ENCODE measurements at regions not wholly inside any gene's neighbourhood (a gene's known extent, or its start where the extent isn't known, plus 50 kb on each side); places are given as distances from the start of the nearest gene placed in this dataset.

- no peak for TF ChIP-seq PBX3 (IDR thresholded peaks at IDR 0.05)
- no peak for TF ChIP-seq TFCP2L1 (CRISPR knock-in tag; IDR thresholded peaks at IDR 0.05)
- no peak for TF ChIP-seq EP300 (IDR thresholded peaks at IDR 0.05)
- TF ChIP-seq TP53 (CRISPR knock-in tag; IDR thresholded peaks at IDR 0.05) = no peak
These were observed 73.9 kb upstream of the WSCD2 start (continued) for GRCh38 chr12:108055141-108055540.

GRCh38 chr12:108060067-108060466, 69.0 kb upstream of the WSCD2 start:
- ATAC-seq (no peak), FAIRE-seq (no peak)
- CTCF ChIA-PET = no interaction called here

GRCh38 chr12:108060903-108061302, 68.2 kb upstream of the WSCD2 start:
- ChIA-PET POLR2A (no interaction called here), CTCF (no interaction called here)
- H3K4me3 ChIP-seq = no peak overlapping the region
- H3K4me2 ChIP-seq = no peak overlapping the region
- no peak for DNase-seq (ENCODE audit: low read depth in 1 of 2, low spot score in 1 of 2)
- FAIRE-seq = no peak
- no peak overlapping the region for H3K27ac ChIP-seq
- WGBS (ENCODE audit: missing lambda C conversion rate) = 8% methylated on average over 1 of the region's 1 CpG
- ATAC-seq = no peak
- H3K4me1 ChIP-seq = no peaks in the 10 kb centered on the region
- H3K9me3 ChIP-seq = no peaks in the 10 kb centered on the region
- TF ChIP-seq HOXB13 (CRISPR knock-in tag; IDR thresholded peaks at IDR 0.05; ENCODE audit: low read depth) (no peak), ZSCAN20 (CRISPR knock-in tag; IDR thresholded peaks at IDR 0.05) (no peak), MYC (IDR thresholded peaks at IDR 0.05; ENCODE audit: borderline replicate concordance, low read length) (no peak), HEYL (CRISPR knock-in tag; IDR thresholded peaks at IDR 0.05) (no peak), NR3C1 (IDR thresholded peaks at IDR 0.05) (no peak), ZFP36 (IDR thresholded peaks at IDR 0.05; ENCODE audit: borderline replicate concordance, partially characterized antibody) (no peak)

More at GRCh38 chr12:108060067-108060466, 69.0 kb upstream of the WSCD2 start:
- H3K27ac ChIP-seq = no peak overlapping the region
- no peak overlapping the region for H3K4me3 ChIP-seq
- 4% methylated on average over 3 of the region's 3 CpGs for WGBS (ENCODE audit: missing lambda C conversion rate)
- POLR2A ChIA-PET = no interaction called here
- TF ChIP-seq MYC (IDR thresholded peaks at IDR 0.05; ENCODE audit: borderline replicate concordance, low read length) = no peak
- TF ChIP-seq CHD2 (IDR thresholded peaks at IDR 0.05; ENCODE audit: low read length, partially characterized antibody) = no peak
- TF ChIP-seq ZFP36 (IDR thresholded peaks at IDR 0.05; ENCODE audit: borderline replicate concordance, partially characterized antibody) = no peak
- no peak for TF ChIP-seq RAD21 (conservative IDR thresholded peaks at IDR 0.05 in 1 of 2, IDR thresholded peaks at IDR 0.05 in 1 of 2)
- TF ChIP-seq ZNF302 (CRISPR knock-in tag; IDR thresholded peaks at IDR 0.05) = no peak
- no peak for TF ChIP-seq REST (IDR thresholded peaks at IDR 0.05)
- TF ChIP-seq KDM5A (IDR thresholded peaks at IDR 0.05) = no peak
- TF ChIP-seq BHLHE40 (IDR thresholded peaks at IDR 0.05; ENCODE audit: low read depth, low read length) = no peak
- no peak for TF ChIP-seq NFE2L2 (conservative IDR thresholded peaks at IDR 0.05; ENCODE audit: low read length)
- H3K4me1 ChIP-seq = no peaks in the 10 kb centered on the region
- H3K9me3 ChIP-seq = no peaks in the 10 kb centered on the region
- DNase-seq (ENCODE audit: low read depth in 1 of 2, low spot score in 1 of 2) = no peak
- H3K4me2 ChIP-seq = no peak overlapping the region

GRCh38 chr12:108063192-108063591, 65.9 kb upstream of the WSCD2 start:
- WGBS (ENCODE audit: missing lambda C conversion rate) = under 1% methylated on average over 3 of the region's 3 CpGs
- DNase-seq (ENCODE audit: low read depth in 1 of 2, low spot score in 1 of 2) = peak in 1 of 2 experiments; percentile 6
- Histone ChIP-seq H3K4me1 (no peaks in the 10 kb centered on the region), H3K27ac (no peak overlapping the region), H3K9me3 (no peaks in the 10 kb centered on the region), H3K4me3 (no peak overlapping the region), H3K4me2 (no peak overlapping the region)
- CTCF ChIA-PET = interaction anchor here (1.1 kb wide), 1 partner anchor 73 kb away, joined by 3 read pairs; no protein-coding TSS in a partner anchor
- no peak for FAIRE-seq
- TF ChIP-seq ESRRA (IDR thresholded peaks at IDR 0.05; ENCODE audit: borderline replicate concordance, low read length) = no peak
- peak in 1 of 2 experiments; percentile 38; a peak in 2 of 5 replicates for TF ChIP-seq RAD21 (conservative IDR thresholded peaks at IDR 0.05 in 1 of 2, IDR thresholded peaks at IDR 0.05 in 1 of 2)
- POLR2A ChIA-PET = no interaction called here
- ATAC-seq = no peak

Data from A549 (cell line).